NCI-H1930 (cell line): ENCODE measurements at regions not wholly inside any gene's neighbourhood (a gene's known extent, or its start where the extent isn't known, plus 50 kb on each side); places are given as distances from the start of the nearest gene placed in this dataset.
"Not testable (repeated sequence)": the region's sequence is repeated elsewhere in the genome, so short reads cannot be mapped to it uniquely, and the experiment has no call there.

Experiments used
- DNase-seq, 2 experiments: peaks; one replicate each; lab custom pipeline; 2025; lab: John Stamatoyannopoulos, UW

GRCh38 chr4:19158107-19158809 is 1093.4 kb upstream of the SLIT2 start:
- no peak for DNase-seq

- no peak for DNase-seq
These were observed 1094.9 kb upstream of the SLIT2 start for GRCh38 chr4:19156786-19157185.

GRCh38 chr4:19155568-19155967 is 1096.1 kb upstream of the SLIT2 start:
- DNase-seq, result no peak

- not testable (repeated sequence) for DNase-seq
These were observed 1097.4 kb upstream of the SLIT2 start for GRCh38 chr4:19154267-19154666.

GRCh38 chr4:19152264-19152663 is 1099.4 kb upstream of the SLIT2 start:
- DNase-seq, result no peak

GRCh38 chr4:19151684-19152083 is 1100.0 kb upstream of the SLIT2 start:
- no peak for DNase-seq

GRCh38 chr4:19146038-19146437 is 1105.7 kb upstream of the SLIT2 start:
- no peak for DNase-seq

GRCh38 chr4:19135895-19136633 is 1114.5 kb upstream of the LCORL start:
- DNase-seq, result no peak

- no peak for DNase-seq
These were observed 1113.1 kb upstream of the LCORL start for GRCh38 chr4:19134685-19135084.

GRCh38 chr4:19133315-19133714 is 1111.8 kb upstream of the LCORL start:
- no peak for DNase-seq

- no peak for DNase-seq
These were observed 1109.3 kb upstream of the LCORL start for GRCh38 chr4:19130866-19131265.

- no peak for DNase-seq
These were observed 1106.6 kb upstream of the LCORL start for GRCh38 chr4:19128176-19128575.

- no peak for DNase-seq
These were observed 1105.3 kb upstream of the LCORL start for GRCh38 chr4:19126903-19127302.

- no peak for DNase-seq
These were observed 1102.1 kb upstream of the LCORL start for GRCh38 chr4:19123681-19124080.

- no peak for DNase-seq
These were observed 1098.5 kb upstream of the LCORL start for GRCh38 chr4:19119904-19120560.

GRCh38 chr4:19117022-19117421 is 1095.5 kb upstream of the LCORL start:
- no peak for DNase-seq

GRCh38 chr4:19104176-19104575 is 1082.6 kb upstream of the LCORL start:
- no peak for DNase-seq

GRCh38 chr4:19095491-19096046 is 1074.0 kb upstream of the LCORL start:
- no peak for DNase-seq

- no peak for DNase-seq
These were observed 1072.4 kb upstream of the LCORL start for GRCh38 chr4:19093951-19094350.

GRCh38 chr4:19092797-19093196 is 1071.2 kb upstream of the LCORL start:
- DNase-seq, result no peak

- no peak for DNase-seq
These were observed 1052.5 kb upstream of the LCORL start for GRCh38 chr4:19074036-19074435.

GRCh38 chr4:19063662-19064061 is 1042.1 kb upstream of the LCORL start:
- DNase-seq, result no peak

GRCh38 chr4:19054916-19055315 is 1033.4 kb upstream of the LCORL start:
- DNase-seq, result no peak
